GM21529 (cell line): ENCODE measurements at regions not wholly inside any gene's neighbourhood (a gene's known extent, or its start where the extent isn't known, plus 50 kb on each side); places are given as distances from the start of the nearest gene placed in this dataset.

Experiments used
- ATAC-seq: cut with Tn5 transposase; IDR thresholded peaks from one replicate; pipeline ENCODE4 v1.9.1; 2021; ENCODE audit not compliant: unreplicated experiment

- ATAC-seq: no peak
Measured at GRCh38 chr15:37572401-37572800, 362.0 kb upstream of the TMCO5A start.

- ATAC-seq: no peak
Measured at GRCh38 chr15:37574985-37575384, 359.5 kb upstream of the TMCO5A start.

GRCh38 chr15:37576952-37577351 is 357.5 kb upstream of the TMCO5A start:
- ATAC-seq: no peak

GRCh38 chr15:37581866-37582532 is 352.4 kb upstream of the TMCO5A start:
- ATAC-seq: no peak

- ATAC-seq: no peak
Measured at GRCh38 chr15:37582852-37583251, 351.6 kb upstream of the TMCO5A start.

- ATAC-seq: no peak
Measured at GRCh38 chr15:37586011-37586583, 348.3 kb upstream of the TMCO5A start.

- ATAC-seq: no peak
Measured at GRCh38 chr15:37586976-37587375, 347.5 kb upstream of the TMCO5A start.

- ATAC-seq: no peak
Measured at GRCh38 chr15:37594417-37594816, 340.0 kb upstream of the TMCO5A start.

- ATAC-seq: no peak
Measured at GRCh38 chr15:37595426-37595970, 338.9 kb upstream of the TMCO5A start.

GRCh38 chr15:37599156-37599555 is 335.3 kb upstream of the TMCO5A start:
- ATAC-seq: no peak

- no peak for ATAC-seq
Measured at GRCh38 chr15:37616215-37616614, 318.2 kb upstream of the TMCO5A start.

GRCh38 chr15:37618353-37618752 is 316.1 kb upstream of the TMCO5A start:
- no peak for ATAC-seq

GRCh38 chr15:37619358-37620042 is 314.9 kb upstream of the TMCO5A start:
- no peak for ATAC-seq

- ATAC-seq: no peak
Measured at GRCh38 chr15:37625576-37625975, 308.9 kb upstream of the TMCO5A start.

- ATAC-seq: no peak
Measured at GRCh38 chr15:37628507-37628906, 305.9 kb upstream of the TMCO5A start.

GRCh38 chr15:37636736-37637135 is 297.7 kb upstream of the TMCO5A start:
- ATAC-seq: no peak

GRCh38 chr15:37638116-37638515 is 296.3 kb upstream of the TMCO5A start:
- ATAC-seq: no peak

- no peak for ATAC-seq
Measured at GRCh38 chr15:37638691-37639090, 295.7 kb upstream of the TMCO5A start.

GRCh38 chr15:37652646-37653417 is 281.6 kb upstream of the TMCO5A start:
- ATAC-seq: no peak

- ATAC-seq: no peak
Measured at GRCh38 chr15:37678124-37678523, 256.3 kb upstream of the TMCO5A start.

- ATAC-seq: no peak
Measured at GRCh38 chr15:37679627-37680026, 254.8 kb upstream of the TMCO5A start.
